NCI-H226 (cell line): ENCODE measurements at regions not wholly inside any gene's neighbourhood (a gene's known extent, or its start where the extent isn't known, plus 50 kb on each side); places are given as distances from the start of the nearest gene placed in this dataset.
"Not testable (repeated sequence)": the region's sequence is repeated elsewhere in the genome, so short reads cannot be mapped to it uniquely, and the experiment has no call there.

Experiments used
- DNase-seq: peaks from one replicate; pipeline ENCODE4 v3.0.0-alpha.2; 2015

DNA sequence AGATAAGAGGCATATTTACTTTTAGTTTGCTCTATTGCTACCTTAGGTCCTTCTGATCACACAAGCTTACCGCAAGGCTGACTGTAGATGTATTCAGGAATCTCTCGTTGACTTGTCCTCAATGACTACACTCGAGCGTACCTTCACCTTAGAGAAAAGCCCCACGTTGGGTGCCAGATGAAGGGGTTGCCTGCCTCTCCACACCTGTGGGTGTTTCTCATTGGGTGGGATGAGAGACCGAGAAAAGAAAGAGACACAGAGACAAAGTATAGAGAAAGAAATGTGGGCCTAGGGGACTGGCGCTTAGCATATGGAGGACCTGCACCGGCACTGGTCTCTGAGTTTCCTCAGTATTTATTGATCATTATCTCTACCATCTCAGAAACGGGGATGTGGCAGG lies 51.8 kb downstream of the ASCL4 start:
- no peak for DNase-seq

DNA sequence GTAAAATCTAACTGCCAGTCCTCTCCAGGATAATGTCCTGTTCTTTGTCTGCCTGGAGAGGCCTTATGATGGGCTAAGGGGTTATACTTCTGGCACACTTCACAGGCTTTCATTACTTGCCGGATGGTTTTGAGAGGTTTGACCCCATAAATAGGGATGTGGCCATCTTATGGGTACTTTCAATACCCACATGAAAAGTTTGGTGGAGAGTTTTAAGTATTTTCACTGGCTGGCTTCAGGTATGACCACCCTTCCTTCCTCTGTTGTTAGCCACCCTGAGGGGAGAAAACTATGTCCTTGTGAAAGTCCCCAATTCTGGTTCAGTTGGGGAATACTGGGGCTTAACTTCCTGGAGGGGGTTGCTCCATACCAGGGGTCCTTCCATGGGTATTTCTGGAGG lies 54.8 kb downstream of the ASCL4 start:
- DNase-seq, result no peak

DNA sequence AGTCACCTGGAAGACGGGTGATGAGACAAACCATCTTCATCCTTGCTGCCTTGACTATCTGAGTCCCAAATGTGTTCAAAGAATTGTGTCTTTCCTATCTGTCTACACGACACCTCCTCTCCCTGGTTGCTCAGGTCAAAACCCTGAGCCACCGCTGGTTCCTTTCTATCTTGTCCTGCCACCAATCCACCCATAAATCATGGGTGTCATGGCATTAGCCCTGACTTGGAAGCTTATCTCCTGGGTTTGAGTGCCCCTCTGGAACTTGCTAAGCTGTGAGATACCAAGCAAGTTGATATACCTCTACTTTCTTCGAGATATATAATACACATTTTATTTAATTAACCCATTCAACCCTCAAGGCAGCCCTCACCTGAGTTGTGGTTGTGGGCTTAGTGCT lies 57.9 kb downstream of the ASCL4 start:
- no peak for DNase-seq

DNA sequence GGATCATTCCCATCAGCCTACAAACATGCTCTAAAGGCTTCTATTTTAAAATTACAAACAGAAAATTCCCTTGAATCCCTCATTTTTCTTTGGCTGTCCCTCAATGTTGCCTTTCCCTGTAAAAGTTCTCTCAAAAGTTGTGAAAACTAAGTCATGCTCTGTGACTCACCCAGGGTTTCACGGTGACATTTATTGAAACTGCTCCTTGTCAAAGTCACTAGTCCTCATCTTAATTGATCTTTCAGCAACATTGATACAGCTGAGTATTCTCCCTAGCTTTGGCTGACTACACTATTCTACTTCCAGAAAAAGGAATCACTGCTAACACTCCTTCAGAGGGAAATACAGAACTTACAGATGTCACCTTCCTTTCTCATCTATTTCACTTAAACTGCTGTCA lies 65.7 kb downstream of the ASCL4 start:
- no peak for DNase-seq

DNA sequence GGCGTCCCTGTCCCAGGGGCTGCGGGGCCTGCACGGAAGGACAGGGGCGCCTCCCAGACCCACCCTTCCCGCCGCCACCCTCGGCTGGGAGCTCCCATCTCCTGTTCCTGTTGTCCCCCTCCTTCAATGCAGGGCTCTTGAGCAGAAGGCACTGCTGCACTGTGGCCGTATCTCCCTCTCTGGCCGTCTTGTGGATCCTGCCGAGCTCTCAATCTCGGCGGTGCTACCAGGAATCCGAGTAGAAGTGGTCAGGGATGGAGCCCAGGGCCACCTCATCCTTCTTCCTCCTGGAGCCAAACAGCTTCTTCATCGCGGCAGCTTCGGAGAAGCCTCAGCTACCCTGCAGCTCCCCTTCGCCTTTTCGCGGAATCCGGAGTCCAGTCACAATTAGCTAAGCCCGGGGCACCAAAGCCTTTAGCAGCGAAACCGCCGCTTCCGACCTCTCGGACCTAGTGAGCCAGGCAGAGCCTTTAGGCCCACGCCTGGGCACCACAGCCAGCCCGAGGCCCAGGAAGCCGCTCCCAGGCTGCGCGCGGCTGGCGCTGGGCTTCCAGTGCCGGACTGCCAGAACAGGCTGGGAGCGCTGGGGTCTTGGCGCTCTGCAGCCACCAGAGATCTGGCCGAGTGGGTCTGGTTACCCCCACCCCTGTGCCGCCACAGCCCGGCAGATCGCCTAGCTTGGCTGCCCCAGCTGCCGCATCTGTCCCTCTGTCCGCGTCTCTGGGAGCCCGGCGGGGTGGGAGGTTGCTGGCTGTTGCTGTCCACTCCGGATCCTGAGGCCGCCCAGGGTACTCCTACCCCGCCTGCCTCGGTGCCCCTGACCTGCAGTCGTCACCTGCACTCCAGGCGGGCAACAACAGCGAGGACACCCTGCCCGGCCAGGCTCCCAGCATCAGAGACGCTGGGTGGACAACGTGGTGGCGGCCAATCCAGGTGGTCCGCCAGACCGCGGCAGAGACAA lies 69.1 kb downstream of the ASCL4 start:
- DNase-seq, result no peak

DNA sequence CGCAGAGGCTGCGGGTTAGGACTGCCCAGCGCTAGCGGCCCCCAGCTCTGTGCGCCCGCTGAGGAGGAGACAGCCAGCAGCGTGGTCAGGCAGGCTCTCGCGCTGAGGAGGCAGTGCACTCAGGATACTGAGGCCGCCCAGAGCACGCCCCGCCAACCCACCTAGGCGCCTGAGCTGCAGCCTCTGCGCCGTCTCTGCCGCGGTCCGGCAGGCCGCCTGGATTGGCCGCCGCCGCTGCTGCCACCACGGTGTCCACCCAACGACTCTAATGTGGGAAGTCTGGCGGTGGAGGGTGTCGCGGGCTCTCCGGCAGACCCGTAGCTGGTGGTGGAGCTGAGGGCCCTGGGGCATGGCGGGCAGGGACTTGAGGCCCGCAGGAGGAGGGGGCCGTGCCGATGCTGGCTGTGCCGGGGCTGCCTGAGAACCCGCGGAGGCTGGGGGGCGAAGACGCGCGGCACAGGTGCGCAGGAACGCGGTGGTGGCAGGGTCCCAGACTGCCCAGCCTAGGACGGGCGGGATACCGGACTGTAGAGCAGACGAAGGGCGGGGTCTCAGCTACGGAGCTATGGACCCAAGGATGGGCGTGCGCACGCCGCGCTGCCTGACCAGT lies 69.9 kb downstream of the ASCL4 start:
- no peak for DNase-seq

DNA sequence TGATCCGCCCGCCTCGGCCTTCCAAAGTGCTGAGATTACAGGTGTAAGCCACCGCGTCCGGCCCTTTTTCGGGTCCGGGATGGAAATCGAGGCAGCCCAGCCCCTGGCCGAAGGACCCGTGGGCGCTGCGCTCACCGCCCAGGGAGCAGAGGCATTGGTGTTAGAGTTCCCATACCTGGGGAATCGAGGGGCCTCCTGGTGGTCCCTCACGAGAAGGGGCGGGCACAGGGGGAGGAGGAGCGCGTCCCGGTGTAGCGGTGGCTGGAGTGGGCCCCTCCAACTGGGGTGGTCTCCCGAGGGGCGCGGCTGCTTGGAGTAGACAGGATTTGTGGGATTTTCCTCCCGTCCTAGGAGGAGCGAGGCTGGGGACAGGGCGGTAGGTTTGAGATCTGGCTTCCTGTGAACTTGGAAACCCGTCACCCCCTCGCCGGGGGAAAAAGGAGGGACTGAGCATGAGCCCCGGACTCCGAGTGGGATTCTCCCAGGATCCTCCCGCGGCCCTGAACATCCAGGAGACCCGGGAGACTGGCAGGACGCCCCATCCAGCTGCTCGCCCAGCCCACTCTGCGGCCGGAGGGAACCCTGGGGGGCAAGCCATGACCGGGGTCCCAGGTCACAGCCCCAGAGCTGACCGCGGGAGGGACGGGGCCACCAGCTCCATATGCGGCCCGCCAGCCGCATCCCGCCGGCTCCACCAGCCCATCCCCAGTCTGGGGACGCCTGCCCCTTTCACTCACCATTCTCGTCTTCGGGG lies 70.9 kb downstream of the ASCL4 start:
- DNase-seq, result no peak

DNA sequence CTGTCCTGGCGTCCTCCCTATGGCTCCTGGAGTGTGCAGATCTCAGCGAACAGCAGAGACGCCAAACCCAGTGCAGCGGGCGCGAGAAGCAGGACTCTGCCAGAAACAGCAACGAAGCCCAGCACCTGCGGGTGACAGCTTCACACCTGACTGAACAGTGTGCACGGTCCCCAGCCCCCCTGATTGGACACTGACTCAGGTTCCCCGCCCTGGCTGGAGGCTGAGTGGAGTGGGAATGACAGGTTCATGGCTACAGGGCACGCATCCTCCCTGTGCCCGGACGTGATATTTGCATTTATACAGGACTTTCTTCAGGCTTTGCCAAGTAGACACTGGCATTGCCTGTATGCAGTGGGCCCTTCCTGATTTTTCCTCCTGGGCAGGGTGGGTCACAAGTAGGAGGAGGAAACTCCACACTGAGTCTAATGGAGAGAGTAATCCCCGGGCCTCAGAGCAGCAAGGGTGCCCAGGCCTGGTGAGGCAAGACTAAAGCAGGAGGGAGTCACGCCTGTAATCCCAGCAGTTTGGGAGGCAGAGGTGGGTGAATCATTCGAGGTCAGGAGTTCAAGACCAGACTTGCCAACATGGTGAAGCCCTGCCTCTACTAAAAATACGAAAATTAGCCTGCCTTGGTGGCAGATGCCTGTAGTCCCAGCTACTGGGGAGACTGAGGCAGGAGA lies 71.6 kb downstream of the ASCL4 start:
- DNase-seq, result no peak

DNA sequence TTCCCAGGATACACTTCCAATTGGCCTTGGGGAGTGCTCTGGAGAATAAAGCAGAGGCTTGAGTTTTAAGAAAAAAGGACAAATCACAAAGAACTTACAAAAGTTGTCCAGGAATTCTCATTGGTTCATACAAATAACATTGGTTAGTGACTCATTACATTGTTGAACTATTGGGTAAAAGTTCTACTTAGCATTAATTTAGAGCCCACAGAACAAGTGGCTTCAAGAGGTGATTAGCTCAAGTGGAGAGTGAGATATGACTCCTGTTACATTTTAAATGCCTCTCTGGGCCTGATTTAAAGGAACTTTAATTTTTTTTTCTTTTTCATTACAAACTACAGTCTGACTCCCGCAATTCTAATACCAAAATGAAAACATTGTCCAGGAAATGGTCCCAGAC lies 72.9 kb downstream of the ASCL4 start:
- no peak for DNase-seq

DNA sequence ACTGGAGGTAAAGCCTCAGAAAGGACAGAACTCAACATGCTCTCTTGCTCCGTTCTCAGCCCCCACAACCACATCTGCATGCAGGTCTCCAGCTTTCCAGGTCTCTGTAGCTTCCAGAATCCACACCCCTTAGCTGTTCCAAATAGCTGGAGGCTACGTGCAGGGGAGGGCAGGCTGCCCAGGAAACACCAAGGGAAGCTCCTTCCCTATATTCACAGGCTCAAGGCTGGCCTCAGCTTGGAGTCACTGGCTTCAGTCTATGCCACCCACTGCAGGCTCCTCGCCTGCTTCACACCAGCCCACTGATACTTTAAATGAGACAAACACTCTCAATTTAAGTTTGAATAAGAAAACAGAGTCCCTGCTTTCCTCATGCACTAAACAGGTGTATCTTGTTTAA lies 73.3 kb downstream of the ASCL4 start:
- DNase-seq, result peak; percentile 6

DNA sequence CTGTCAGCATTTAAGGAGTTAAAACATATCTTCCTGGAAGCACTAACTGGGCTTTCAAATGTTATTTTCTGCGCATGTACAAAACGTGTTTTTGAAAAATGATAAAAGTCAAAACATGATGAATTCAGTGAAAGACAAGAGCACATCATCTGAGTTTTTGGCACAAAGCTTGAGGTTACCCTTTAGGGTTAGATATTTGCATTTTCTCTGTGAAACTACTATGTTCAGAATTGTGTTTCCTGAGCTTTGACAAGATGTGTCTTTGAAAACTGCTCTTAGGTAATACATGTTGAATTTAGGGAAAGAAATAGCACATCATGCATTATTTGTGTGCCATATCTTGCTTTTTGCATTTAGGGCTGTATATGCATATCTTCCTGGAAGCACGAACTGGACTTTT lies 79.0 kb downstream of the ASCL4 start:
- no peak for DNase-seq

DNA sequence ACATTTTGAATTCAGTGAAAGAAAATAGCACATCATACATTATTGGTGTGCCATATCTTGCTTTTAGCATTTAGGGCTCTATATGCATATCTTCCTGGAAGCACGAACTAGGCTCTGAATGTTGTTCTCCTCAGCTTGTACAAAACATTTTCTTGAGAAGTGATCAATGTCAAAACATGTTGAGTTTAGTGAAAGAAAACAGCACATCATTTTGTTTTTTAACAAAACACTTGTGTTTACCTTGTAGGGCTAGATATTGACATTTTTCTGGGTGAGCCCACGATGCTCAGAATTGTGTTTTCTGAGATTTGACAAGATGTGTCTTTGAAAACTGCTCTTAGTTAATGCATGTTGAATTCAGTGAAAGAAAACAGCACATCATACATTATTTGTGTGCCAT lies 81.0 kb downstream of the ASCL4 start:
- DNase-seq, result no peak

DNA sequence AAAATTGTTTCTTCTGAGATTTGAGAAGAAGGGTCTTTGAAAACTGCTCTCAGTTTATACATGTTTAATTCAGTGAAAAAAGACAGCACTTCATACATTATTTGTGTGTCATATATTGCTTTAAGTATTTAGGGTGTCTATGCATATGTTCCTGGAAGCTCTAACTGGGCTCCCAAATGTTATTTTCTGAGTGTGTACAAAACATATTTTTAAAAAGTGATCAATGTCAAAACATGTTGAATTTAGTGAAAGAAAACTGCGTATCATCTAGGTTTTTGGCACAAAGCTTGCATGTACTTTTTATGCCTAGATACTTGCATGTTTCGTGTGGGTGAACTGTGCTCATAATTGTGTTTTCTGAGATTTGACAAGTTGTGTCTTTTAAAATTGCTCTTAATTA lies 81.6 kb downstream of the ASCL4 start:
- no peak for DNase-seq

DNA sequence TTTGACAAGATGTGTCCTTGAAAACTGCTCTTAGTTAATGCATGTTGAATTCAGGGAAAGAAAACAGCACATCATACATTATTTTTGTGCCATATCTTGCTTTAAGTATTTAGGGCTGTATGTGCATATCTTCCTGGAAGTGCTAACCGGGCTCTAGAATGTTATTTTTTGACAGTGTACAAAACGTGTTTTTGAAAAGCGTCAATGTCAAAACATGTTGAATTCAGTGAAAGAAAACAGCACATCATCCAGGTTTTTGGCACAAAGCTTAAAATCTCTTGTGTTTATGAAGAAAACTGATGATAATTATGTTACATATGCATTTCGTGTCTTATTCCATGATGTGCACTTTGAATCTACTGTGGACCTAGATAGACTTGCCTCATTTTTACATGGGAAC lies 82.7 kb downstream of the ASCL4 start:
- DNase-seq, result no peak

DNA sequence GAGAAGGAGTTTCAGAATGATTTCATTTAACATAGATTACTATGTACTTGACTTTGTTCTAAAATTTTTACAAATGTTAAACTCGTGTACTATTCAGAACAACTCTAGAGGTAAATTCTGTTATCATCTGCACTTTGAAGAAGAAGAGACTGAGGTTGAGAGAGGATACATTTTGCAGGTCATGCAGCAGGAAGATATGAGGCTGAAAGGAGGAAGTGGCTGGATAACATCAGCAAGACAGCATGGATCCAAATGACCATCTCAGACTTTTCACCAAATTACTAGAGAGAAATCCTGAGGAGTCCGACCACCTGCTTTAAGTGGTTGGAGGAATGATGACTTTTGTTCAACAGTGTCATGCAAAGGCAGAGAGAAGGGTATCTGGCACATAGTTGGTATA lies 84.9 kb downstream of the ASCL4 start:
- no peak for DNase-seq

DNA sequence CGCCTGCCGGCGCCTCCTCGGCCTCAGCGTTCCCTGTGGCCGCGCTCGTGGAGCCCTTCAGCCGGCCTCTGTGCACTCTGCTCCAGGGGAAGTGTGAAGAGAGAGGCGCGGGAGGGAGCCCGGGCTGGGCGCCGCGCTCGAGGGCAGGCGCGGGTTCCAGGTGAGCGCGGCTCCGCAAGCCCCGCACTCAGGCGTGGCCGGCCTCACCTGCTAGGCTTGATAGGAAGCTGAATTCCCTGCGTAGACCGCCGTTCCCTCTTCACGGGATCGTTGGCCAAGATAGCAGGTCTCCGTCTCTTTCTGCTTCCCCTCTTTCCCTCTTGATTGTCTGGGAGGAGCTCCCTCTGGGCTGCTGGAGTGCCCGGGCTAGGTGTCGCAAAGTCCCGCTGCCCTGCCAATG lies 89.7 kb downstream of the ASCL4 start:
- no peak for DNase-seq

DNA sequence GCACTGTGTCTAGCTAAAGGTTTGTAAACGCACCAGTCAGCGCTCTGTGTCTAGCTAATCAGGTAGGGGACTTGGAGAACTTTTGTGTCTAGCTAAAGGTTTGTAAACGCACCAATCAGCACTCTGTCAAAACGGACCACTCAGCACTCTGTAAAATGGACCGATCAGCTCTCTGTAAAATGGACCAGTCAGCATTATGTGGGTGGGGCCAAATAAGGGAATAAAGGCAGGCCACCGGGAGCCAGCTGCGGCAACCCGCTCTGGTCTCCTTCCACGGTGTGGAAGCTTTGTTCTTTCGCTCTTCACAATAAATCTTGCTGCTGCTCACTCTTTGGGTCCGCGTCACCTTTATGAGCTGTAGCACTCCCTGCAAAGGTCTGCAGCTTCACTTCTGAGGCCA lies 90.2 kb downstream of the ASCL4 start:
- DNase-seq, result not testable (repeated sequence)

DNA sequence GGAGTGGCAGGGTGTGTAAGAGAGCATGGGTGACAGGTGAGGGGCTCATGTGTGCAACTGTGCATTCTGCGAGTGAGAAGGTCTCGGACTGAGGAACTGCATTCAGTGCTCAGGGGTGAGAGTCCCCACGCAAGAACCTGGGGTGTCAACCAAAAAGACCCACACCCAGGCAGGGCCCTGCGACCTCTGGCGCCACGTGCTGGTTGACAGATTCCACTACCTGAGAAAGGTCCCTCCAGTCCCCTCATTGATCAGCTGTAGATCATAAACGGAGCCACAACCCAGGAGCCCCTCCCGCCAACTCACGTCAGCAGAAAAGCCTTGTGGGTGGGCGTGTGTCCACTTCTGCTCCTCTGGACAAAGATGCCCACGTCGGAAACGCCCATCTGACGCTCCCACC lies 98.7 kb downstream of the ASCL4 start:
- DNase-seq, result no peak

DNA sequence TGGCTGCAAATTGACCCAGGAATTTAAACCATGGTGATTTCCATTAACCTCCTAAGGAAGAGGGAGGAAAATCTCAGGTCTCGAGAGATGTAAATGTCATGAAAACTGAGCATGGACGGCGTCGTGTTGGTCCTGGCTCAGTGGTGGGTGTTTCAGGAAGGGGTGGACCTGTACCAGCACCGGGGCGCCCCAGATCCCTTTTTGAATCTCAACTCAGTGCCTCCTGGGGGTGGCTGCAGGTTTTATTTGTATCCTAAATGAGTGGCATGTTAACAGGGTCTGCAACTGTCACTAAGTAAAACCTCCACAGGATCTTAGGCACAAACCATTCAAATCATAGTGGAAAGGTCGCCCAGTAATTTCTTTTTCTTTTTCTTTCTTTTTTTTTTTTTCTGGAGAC lies 101.3 kb downstream of the ASCL4 start:
- no peak for DNase-seq

DNA sequence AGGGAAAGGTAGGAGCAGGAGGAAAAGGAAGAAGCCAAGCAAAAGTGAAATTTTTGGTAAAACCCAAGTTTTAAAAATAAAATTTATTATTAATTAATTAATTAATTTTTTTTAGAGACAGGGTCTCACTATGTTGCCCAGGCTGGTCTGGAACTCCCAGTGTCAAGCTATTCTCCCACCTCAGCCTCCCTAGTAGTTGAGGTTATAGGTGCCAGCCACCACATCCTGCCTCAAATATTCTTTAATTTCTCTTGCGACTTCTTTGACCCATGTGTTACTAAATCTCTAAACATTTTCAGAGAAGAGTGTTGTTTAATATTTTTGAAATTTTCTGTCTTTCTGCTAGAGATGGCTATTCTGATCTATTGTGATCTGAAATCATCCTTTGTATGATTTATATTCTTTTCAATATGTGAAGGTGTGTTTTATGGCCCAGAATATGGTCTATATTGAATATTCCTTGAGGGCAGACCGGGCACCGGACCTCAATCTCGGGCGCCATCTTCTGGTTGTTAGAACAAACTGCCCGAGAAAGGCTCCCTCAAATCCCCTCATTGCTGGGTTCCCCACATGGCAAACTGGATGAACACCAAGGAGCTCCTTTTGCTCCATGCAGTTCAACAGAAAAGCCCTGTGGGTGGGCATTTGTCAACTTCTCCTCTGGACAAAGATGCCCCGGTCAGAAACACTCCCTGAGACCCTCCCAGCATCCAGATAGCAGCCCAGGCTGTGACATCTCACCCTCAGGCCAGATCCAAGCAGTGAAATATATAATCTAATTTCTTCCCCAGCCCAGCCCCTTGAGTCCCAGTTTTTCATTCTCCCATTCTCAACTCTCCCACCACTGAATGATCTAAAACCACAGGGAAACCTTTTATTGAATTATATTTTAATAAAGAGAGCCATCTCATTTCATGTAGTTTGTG lies 110.5 kb downstream of the ASCL4 start:
- DNase-seq, result peak; percentile 5

DNA sequence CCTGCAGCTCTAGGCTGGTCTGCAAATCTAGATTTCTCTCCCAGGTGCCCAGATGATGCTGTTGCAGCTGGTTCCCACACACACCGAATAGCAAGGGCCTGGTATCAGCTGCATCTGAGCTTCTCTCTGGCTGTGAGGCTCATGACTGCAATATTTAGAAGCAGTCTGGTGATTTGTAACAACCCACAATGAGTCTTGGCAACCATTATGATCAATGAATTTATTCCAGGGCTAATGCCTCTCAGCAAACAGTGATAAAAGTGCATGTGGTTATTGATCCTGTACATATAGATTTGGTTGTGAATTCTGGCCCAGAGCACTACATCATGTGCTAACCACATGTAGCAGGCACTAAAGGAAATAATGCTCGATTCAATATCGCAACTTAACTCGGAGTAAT lies 114.3 kb downstream of the ASCL4 start:
- no peak for DNase-seq

DNA sequence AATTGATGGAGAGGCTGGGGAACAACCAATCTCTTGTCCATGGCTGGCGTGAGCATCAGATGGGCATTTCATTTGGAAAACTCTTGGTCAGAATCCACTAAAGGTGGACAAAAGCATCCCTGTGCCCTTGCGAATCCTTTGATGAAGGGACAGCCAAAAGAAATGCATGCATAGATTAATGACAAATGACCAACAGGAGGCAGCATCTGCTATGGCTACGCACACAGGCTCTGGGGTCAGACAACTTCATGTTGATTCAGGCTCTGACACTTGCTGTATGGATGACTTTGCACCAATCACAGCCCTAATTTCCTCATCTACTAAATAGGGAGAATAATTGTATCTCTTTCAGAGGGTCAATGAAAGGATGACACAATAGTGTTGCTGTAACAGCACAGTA lies 117.5 kb downstream of the ASCL4 start:
- DNase-seq, result no peak
